HUES64 (cell line): ENCODE measurements at regions not wholly inside any gene's neighbourhood (a gene's known extent, or its start where the extent isn't known, plus 50 kb on each side); places are given as distances from the start of the nearest gene placed in this dataset.

Experiments
- H3K27ac ChIP-seq: 2 replicates; pipeline ENCODE4 v1.7.0; 2013; ENCODE audit warnings: low read depth, low read length, inconsistent platforms
- H3K27me3 ChIP-seq: 2 replicates; pipeline ENCODE4 v1.6.1; 2013; ENCODE audit warnings: mild to moderate bottlenecking, low read length; ENCODE audit not compliant: insufficient read depth
- H3K36me3 ChIP-seq: 2 replicates; pipeline ENCODE4 v1.6.1; 2013; ENCODE audit warnings: mild to moderate bottlenecking, low read length; ENCODE audit not compliant: insufficient read depth
- H3K4me1 ChIP-seq: 2 replicates; pipeline ENCODE4 v1.6.1; 2013; ENCODE audit warnings: mild to moderate bottlenecking, low read length, moderate library complexity; ENCODE audit not compliant: insufficient read depth
- H3K4me3 ChIP-seq: 2 replicates; pipeline ENCODE4 v1.5.1; 2013; ENCODE audit warnings: mild to moderate bottlenecking, low read length, moderate library complexity
- H3K9ac ChIP-seq: 2 replicates; pipeline ENCODE4 v1.6.1; 2013; ENCODE audit warnings: mild to moderate bottlenecking, low read depth, low read length
- H3K9me3 ChIP-seq: 2 replicates; pipeline ENCODE4 v1.6.1; 2013; ENCODE audit warnings: low read depth, low read length; ENCODE audit not compliant: insufficient read depth
- WGBS: fragments of 150-250, 120-280 bp; methylation state at CpG from one replicate; pipeline ENCODE4 v1.1.7; 2013; ENCODE audit warnings: missing lambda C conversion rate; 5-methylcytosine and 5-hydroxymethylcytosine counted together

- H3K36me3 ChIP-seq: no peaks in the 10 kb centered on the region
- no peak overlapping the region for H3K4me3 ChIP-seq
- H3K27ac ChIP-seq: no peak overlapping the region
- 92% methylated on average over 4 of the region's 4 CpGs for WGBS
- H3K9ac ChIP-seq: no peak overlapping the region
- no peaks in the 10 kb centered on the region for H3K9me3 ChIP-seq
- H3K4me1 ChIP-seq: peaks cover 2% of the 10 kb centered on the region; the same call in 1 of the 2 replicates
- no peaks in the 10 kb centered on the region for H3K27me3 ChIP-seq
Observed at GRCh38 chr5:12208366-12209100, 304.3 kb upstream of the CTNND2 start.

GRCh38 chr5:12204761-12205160 lies 300.5 kb upstream of the CTNND2 start:
- Histone ChIP-seq H3K4me1 (no peaks in the 10 kb centered on the region; the same call in 1 of the 2 replicates), H3K36me3 (no peaks in the 10 kb centered on the region), H3K27ac (no peak overlapping the region), H3K27me3 (no peaks in the 10 kb centered on the region), H3K9ac (no peak overlapping the region), H3K4me3 (no peak overlapping the region), H3K9me3 (no peaks in the 10 kb centered on the region)
- WGBS: 95% methylated on average over 2 of the region's 2 CpGs

- H3K27ac ChIP-seq: no peak overlapping the region
- WGBS: 97% methylated on average over 9 of the region's 9 CpGs
- H3K4me3 ChIP-seq: no peak overlapping the region
- H3K9me3 ChIP-seq: no peaks in the 10 kb centered on the region
- no peak overlapping the region for H3K9ac ChIP-seq
- no peaks in the 10 kb centered on the region for H3K4me1 ChIP-seq
- H3K27me3 ChIP-seq: no peaks in the 10 kb centered on the region
- H3K36me3 ChIP-seq: no peaks in the 10 kb centered on the region
Observed at GRCh38 chr5:12193536-12193935, 289.3 kb upstream of the CTNND2 start.

GRCh38 chr5:12183003-12183402 lies 278.8 kb upstream of the CTNND2 start:
- H3K27me3 ChIP-seq: no peaks in the 10 kb centered on the region
- H3K9ac ChIP-seq: no peak overlapping the region
- 94% methylated on average over 6 of the region's 6 CpGs for WGBS

GRCh38 chr5:12177851-12178250 lies 273.6 kb upstream of the CTNND2 start:
- no peak overlapping the region for H3K9ac ChIP-seq
- H3K36me3 ChIP-seq: no peaks in the 10 kb centered on the region
- H3K9me3 ChIP-seq: 0 out of 2 replicates have a peak, but pooled peaks cover 7% of the 10 kb centered on the region
- peaks cover 40% of the 10 kb centered on the region for H3K4me1 ChIP-seq
- H3K27me3 ChIP-seq: no peaks in the 10 kb centered on the region
- no peak overlapping the region for H3K27ac ChIP-seq
- H3K4me3 ChIP-seq: no peak overlapping the region

More at GRCh38 chr5:12183003-12183402, 278.8 kb upstream of the CTNND2 start:
- Histone ChIP-seq H3K36me3 (no peaks in the 10 kb centered on the region), H3K4me3 (no peak overlapping the region), H3K9me3 (0 out of 2 replicates have a peak, but pooled peaks cover 7% of the 10 kb centered on the region), H3K27ac (no peak overlapping the region), H3K4me1 (no peaks in the 10 kb centered on the region)

GRCh38 chr5:12177225-12177624 lies 273.0 kb upstream of the CTNND2 start:
- Histone ChIP-seq H3K4me1 (peaks cover 46% of the 10 kb centered on the region), H3K9ac (no peak overlapping the region), H3K4me3 (no peak overlapping the region), H3K27ac (no peak overlapping the region), H3K9me3 (0 out of 2 replicates have a peak, but pooled peaks cover 7% of the 10 kb centered on the region), H3K36me3 (no peaks in the 10 kb centered on the region), H3K27me3 (no peaks in the 10 kb centered on the region)

- Histone ChIP-seq H3K9me3 (0 out of 2 replicates have a peak, but pooled peaks cover 7% of the 10 kb centered on the region), H3K4me1 (peaks cover 48% of the 10 kb centered on the region)
Observed at GRCh38 chr5:12175914-12176585, 271.8 kb upstream of the CTNND2 start.

GRCh38 chr5:12174734-12175133 lies 270.5 kb upstream of the CTNND2 start:
- H3K9ac ChIP-seq: no peak overlapping the region
- H3K9me3 ChIP-seq: 0 out of 2 replicates have a peak, but pooled peaks cover 7% of the 10 kb centered on the region
- H3K4me3 ChIP-seq: no peak overlapping the region; the same call in 1 of the 2 replicates
- peak overlapping the region; percentile 95 for H3K27ac ChIP-seq
- H3K36me3 ChIP-seq: no peaks in the 10 kb centered on the region
- WGBS: 73% methylated on average over 2 of the region's 2 CpGs
- H3K27me3 ChIP-seq: no peaks in the 10 kb centered on the region
- H3K4me1 ChIP-seq: peaks cover 48% of the 10 kb centered on the region

More at GRCh38 chr5:12175914-12176585, 271.8 kb upstream of the CTNND2 start:
- no peaks in the 10 kb centered on the region for H3K27me3 ChIP-seq
- WGBS: 86% methylated on average over 2 of the region's 4 CpGs
- H3K9ac ChIP-seq: no peak overlapping the region
- H3K36me3 ChIP-seq: no peaks in the 10 kb centered on the region
- H3K27ac ChIP-seq: peak overlapping the region; percentile 95; the same call in 1 of the 2 replicates
- H3K4me3 ChIP-seq: no peak overlapping the region

GRCh38 chr5:12169536-12169935 lies 265.3 kb upstream of the CTNND2 start:
- H3K9me3 ChIP-seq: no peaks in the 10 kb centered on the region
- no peaks in the 10 kb centered on the region for H3K27me3 ChIP-seq
- 91% methylated on average over 1 of the region's 1 CpG for whole genome bisulfite sequencing
- peaks cover 22% of the 10 kb centered on the region for H3K4me1 ChIP-seq
- no peak overlapping the region for H3K27ac ChIP-seq
- H3K36me3 ChIP-seq: no peaks in the 10 kb centered on the region
- no peak overlapping the region for H3K9ac ChIP-seq
- no peak overlapping the region for H3K4me3 ChIP-seq

GRCh38 chr5:12162863-12163262 lies 258.6 kb upstream of the CTNND2 start:
- Histone ChIP-seq H3K9ac (no peak overlapping the region), H3K36me3 (no peaks in the 10 kb centered on the region), H3K27me3 (no peaks in the 10 kb centered on the region), H3K27ac (no peak overlapping the region), H3K4me1 (no peaks in the 10 kb centered on the region), H3K4me3 (no peak overlapping the region), H3K9me3 (no peaks in the 10 kb centered on the region)
- 96% methylated on average over 2 of the region's 2 CpGs for WGBS

GRCh38 chr5:12147513-12147912 lies 243.3 kb upstream of the CTNND2 start:
- Histone ChIP-seq H3K27ac (no peak overlapping the region), H3K4me3 (no peak overlapping the region), H3K4me1 (no peaks in the 10 kb centered on the region), H3K9ac (no peak overlapping the region), H3K9me3 (no peaks in the 10 kb centered on the region), H3K36me3 (no peaks in the 10 kb centered on the region), H3K27me3 (no peaks in the 10 kb centered on the region)
